ENCODE measurements at regions not wholly inside any gene's neighbourhood (a gene's known extent, or its start where the extent isn't known, plus 50 kb on each side); places are given as distances from the start of the nearest gene placed in this dataset.

DNA sequence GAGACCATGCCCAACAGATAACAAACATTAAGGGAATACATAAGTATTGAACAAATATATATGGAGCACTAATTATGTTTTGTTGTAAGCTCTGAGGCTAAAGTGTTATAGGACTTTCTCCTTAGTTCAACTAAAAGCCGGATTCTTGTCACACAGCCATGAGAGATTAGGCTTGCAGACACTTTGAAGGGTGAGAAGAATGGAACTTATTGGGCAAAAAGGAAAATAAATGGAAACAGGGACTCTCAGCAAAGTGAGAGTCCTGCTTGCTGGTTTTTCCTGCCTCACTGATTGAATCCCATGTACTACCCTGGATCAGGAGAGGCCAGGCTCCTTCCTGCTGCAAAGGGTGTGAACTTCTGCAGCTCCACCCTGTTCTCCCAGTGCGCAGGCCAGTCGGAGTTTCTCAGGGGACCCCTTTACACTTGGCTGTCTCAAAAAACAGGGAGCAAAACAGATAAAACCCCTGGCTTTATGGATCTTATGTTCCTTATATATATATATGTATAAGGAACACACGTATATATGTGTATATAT is 77.1 kb upstream of the FUT8 start:
- Histone ChIP-seq H3K9me3 (ENCODE audit: severe bottlenecking) (no peaks in the 10 kb centered on the region), H3K4me3 (ENCODE audit: low read depth, low read length) (no peak overlapping the region), H3K27me3 (ENCODE audit: insufficient read depth, low read depth, severe bottlenecking) (no peaks in the 10 kb centered on the region), H3K36me3 (no peaks in the 10 kb centered on the region), H3K27ac (no peak overlapping the region)
- no peak for DNase-seq
- TF ChIP-seq, protein P1, sequence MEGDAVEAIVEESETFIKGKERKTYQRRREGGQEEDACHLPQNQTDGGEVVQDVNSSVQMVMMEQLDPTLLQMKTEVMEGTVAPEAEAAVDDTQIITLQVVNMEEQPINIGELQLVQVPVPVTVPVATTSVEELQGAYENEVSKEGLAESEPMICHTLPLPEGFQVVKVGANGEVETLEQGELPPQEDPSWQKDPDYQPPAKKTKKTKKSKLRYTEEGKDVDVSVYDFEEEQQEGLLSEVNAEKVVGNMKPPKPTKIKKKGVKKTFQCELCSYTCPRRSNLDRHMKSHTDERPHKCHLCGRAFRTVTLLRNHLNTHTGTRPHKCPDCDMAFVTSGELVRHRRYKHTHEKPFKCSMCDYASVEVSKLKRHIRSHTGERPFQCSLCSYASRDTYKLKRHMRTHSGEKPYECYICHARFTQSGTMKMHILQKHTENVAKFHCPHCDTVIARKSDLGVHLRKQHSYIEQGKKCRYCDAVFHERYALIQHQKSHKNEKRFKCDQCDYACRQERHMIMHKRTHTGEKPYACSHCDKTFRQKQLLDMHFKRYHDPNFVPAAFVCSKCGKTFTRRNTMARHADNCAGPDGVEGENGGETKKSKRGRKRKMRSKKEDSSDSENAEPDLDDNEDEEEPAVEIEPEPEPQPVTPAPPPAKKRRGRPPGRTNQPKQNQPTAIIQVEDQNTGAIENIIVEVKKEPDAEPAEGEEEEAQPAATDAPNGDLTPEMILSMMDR (IDR thresholded peaks at IDR 0.05; ENCODE audit: low read depth, low read length), result no peak

DNA sequence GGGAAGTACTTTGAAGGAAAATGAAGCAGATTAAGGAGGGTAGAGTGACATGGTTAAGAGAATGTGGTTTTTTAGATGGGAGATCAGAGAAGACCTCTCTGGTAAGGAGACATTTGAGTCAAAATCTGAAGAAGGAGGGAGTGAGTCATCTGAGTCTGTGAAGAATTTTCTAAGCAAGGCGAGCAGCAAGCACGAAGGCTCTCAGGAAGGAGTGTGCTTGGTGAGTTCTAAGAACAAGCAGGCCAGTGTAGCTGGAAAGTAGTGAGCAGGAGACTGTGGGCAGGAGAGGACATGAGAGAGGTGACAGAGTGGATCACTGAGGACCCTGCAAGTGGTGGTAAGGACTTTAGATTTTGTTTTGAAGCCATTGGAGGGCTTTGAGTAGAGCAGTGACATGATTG is 76.3 kb upstream of the FUT8 start:
- Histone ChIP-seq H3K36me3 (no peaks in the 10 kb centered on the region), H3K4me3 (ENCODE audit: low read depth, low read length) (no peak overlapping the region), H3K27me3 (ENCODE audit: insufficient read depth, low read depth, severe bottlenecking) (no peaks in the 10 kb centered on the region), H3K9me3 (ENCODE audit: severe bottlenecking) (no peaks in the 10 kb centered on the region), H3K27ac (no peak overlapping the region)
- no peak for DNase-seq
- TF ChIP-seq, protein P1 (IDR thresholded peaks at IDR 0.05; ENCODE audit: low read depth, low read length), result no peak

DNA sequence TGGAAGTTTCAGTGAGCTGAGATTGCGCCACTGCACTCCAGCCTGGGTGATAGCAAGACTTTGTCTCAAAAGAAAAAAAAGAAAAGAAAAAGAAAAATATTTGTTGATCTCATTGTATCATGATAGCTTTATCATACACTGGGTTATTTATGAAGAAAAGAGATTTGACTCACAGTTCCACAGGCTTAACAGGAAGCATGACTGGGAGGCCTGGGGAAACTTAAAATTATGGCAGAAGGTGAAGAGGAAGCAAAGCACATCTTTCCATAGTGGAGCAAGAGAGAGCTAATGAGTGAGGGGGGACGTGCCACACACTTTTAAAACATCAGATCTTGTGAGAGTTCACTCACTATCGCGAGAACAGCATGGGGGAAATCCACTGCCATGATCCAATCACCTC is 72.7 kb upstream of the FUT8 start:
- DNase-seq, result no peak
- Histone ChIP-seq H3K27me3 (ENCODE audit: insufficient read depth, low read depth, severe bottlenecking) (no peaks in the 10 kb centered on the region), H3K36me3 (no peaks in the 10 kb centered on the region)

DNA sequence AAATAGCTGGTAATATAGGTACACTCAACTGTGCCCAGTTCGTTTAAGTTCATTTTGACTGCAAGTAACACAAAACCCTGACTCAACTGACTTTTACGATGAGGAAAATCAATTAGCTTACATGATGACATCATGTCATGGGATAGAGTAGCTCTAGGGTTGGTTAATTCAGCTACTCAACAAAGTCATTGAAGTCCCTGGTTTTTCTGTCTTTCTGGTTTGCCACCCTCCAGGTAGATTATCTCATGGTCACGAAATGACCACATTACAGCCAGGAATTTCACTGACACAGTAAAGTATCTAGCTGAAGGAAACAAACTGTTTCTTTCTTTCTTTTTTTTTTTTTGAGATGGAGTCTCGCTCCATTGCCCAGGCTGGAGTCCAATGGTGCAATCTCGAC is 68.5 kb upstream of the FUT8 start:
- no peaks in the 10 kb centered on the region for H3K9me3 ChIP-seq (ENCODE audit: severe bottlenecking)
- no peak overlapping the region for H3K27ac ChIP-seq
- H3K4me3 ChIP-seq (ENCODE audit: low read depth, low read length), result no peak overlapping the region
- DNase-seq, result no peak
- TF ChIP-seq, protein P1 (IDR thresholded peaks at IDR 0.05; ENCODE audit: low read depth, low read length), result no peak
- no peaks in the 10 kb centered on the region for H3K27me3 ChIP-seq (ENCODE audit: insufficient read depth, low read depth, severe bottlenecking)
- no peaks in the 10 kb centered on the region for H3K36me3 ChIP-seq

More for the DNA sequence above, 72.7 kb upstream of the FUT8 start:
- TF ChIP-seq, protein P1 (IDR thresholded peaks at IDR 0.05; ENCODE audit: low read depth, low read length), result no peak
- no peak overlapping the region for H3K4me3 ChIP-seq (ENCODE audit: low read depth, low read length)
- H3K27ac ChIP-seq, result no peak overlapping the region
- no peaks in the 10 kb centered on the region for H3K9me3 ChIP-seq (ENCODE audit: severe bottlenecking)

DNA sequence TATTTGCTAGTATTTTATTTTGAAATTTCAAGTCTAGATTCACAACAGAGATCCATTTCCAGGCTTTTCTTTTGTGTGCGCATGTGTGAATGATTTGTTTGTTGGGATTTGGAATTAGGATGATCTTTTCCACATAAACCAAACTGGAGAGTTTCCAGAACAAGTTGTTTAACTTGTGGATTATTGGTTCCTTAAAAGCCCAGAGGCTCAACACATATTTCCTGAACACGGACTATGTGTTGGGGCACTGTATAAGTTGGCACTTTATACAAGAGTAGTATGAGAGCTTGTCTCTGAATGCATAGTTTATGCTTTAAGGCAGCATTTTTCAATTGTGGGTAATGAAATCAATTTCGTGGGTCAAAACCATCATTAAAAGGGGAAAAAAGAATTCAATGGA is 67.3 kb upstream of the FUT8 start:
- Histone ChIP-seq H3K36me3 (no peaks in the 10 kb centered on the region), H3K27me3 (ENCODE audit: insufficient read depth, low read depth, severe bottlenecking) (no peaks in the 10 kb centered on the region), H3K4me3 (ENCODE audit: low read depth, low read length) (no peak overlapping the region), H3K27ac (no peak overlapping the region), H3K9me3 (ENCODE audit: severe bottlenecking) (no peaks in the 10 kb centered on the region)
- TF ChIP-seq, protein P1 (IDR thresholded peaks at IDR 0.05; ENCODE audit: low read depth, low read length), result no peak
- no peak for DNase-seq

DNA sequence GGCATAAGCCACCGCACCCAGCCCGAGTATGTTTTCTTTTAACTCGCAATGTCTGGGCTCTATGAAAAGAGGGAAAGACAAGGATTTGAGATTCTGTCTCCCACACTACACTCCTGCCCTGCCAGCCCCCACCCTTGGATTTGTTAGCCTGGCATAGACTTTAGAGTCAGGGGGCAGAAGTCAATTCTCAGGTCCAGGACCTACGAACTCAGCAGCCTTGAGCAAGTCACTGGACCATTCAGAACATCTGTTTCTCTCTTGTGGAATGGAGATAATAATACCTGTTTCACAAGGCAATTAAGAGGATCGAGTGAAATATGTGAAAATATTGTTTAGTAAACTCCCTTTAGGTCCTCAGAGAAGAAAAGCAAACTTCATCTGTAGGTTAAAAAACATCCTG is 66.1 kb upstream of the FUT8 start:
- Histone ChIP-seq H3K9me3 (ENCODE audit: severe bottlenecking) (no peaks in the 10 kb centered on the region), H3K27ac (no peak overlapping the region)

More for the DNA sequence above, 66.1 kb upstream of the FUT8 start:
- Histone ChIP-seq H3K36me3 (no peaks in the 10 kb centered on the region), H3K27me3 (ENCODE audit: insufficient read depth, low read depth, severe bottlenecking) (no peaks in the 10 kb centered on the region), H3K4me3 (ENCODE audit: low read depth, low read length) (no peak overlapping the region)
- TF ChIP-seq, protein P1 (IDR thresholded peaks at IDR 0.05; ENCODE audit: low read depth, low read length), result no peak
- no peak for DNase-seq

Data from WERI-Rb-1 (cell line).